DOHH2 (cell line): ENCODE measurements at regions not wholly inside any gene's neighbourhood (a gene's known extent, or its start where the extent isn't known, plus 50 kb on each side); places are given as distances from the start of the nearest gene placed in this dataset.

Experiments
- EZH2phosphoT487 ChIP-seq: fragments of 200-600 bp; sonication (generic); IDR thresholded peaks from 2 replicates; pipeline ENCODE4 v1.6.1; 2017; ENCODE audit warnings: borderline replicate concordance, mild to moderate bottlenecking, antibody characterized with exemption, low read length, moderate library complexity, mixed read lengths
- TF ChIP-seq, protein P1 (sequence below): fragments of 200-600 bp; sonication (generic); IDR thresholded peaks from one replicate; pipeline ENCODE4 v1.5.1; 2014; ENCODE audit warnings: antibody characterized with exemption, mild to moderate bottlenecking, low read depth, low read length; ENCODE audit not compliant: poor library complexity, severe bottlenecking

DNA sequence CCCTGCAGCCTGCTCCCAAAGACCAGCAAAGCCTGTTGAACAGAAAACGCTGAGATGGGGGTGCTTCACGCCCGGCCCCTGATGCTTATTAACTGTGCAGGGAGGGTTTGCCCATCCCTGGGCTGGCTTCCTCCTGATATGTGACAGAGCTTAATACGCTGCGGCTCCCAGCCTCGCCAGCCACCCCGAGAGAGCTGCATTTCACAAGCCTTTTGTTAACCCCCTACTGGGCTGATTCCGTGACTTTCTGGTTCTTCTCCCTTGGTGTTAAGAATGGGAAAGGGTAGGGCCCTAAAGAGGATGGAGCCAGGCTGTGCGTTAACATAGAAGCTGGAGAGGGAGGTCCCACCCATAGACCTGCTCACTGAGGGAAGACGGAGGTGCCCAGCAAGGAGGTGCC lies 211.8 kb downstream of the ENGASE start:
- TF ChIP-seq, protein P1, sequence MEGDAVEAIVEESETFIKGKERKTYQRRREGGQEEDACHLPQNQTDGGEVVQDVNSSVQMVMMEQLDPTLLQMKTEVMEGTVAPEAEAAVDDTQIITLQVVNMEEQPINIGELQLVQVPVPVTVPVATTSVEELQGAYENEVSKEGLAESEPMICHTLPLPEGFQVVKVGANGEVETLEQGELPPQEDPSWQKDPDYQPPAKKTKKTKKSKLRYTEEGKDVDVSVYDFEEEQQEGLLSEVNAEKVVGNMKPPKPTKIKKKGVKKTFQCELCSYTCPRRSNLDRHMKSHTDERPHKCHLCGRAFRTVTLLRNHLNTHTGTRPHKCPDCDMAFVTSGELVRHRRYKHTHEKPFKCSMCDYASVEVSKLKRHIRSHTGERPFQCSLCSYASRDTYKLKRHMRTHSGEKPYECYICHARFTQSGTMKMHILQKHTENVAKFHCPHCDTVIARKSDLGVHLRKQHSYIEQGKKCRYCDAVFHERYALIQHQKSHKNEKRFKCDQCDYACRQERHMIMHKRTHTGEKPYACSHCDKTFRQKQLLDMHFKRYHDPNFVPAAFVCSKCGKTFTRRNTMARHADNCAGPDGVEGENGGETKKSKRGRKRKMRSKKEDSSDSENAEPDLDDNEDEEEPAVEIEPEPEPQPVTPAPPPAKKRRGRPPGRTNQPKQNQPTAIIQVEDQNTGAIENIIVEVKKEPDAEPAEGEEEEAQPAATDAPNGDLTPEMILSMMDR = no peak
- no peak for TF ChIP-seq EZH2phosphoT487
